ENCODE measurements at regions not wholly inside any gene's neighbourhood (a gene's known extent, or its start where the extent isn't known, plus 50 kb on each side); places are given as distances from the start of the nearest gene placed in this dataset.

DNA sequence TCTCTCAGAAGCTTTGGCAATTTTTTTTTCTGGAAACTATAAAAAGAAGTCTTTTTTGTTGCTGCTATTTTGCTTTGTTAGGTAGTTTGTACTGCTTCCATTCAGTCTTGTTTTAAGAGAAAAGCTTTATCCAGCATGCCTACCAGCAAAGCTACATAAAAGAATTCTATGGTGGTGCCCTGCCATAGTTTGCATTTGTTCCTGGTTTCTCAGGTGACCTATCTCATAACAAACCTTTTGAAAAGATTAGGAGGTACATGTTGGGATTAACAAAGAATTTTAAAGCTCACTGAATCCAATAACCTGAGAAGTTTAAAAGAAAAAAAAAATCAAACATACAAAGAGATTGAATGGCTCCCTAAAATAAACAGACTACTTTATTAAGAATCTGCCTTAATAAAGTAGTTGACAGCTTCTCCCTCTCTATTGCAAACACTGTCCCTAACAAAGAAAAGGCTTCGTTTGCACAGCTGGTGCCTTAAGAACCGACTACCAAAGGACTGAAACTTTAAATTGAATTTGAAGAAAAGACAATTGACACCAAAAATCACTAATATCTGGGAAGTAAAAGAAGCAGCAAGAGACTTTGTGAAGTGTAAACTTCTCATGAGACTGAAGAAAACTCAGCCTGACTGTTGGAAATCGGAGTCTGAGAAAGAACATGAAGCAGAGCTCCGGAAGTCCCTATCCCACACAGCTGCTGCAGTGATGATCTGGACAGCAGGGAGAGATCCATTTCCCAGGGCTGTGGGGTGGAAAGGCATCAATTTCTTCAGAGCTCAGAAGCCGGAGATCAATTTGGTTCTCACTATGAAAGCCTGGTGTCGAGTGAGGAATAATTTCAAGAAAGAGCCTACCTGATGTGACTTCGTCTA lies 102.7 kb upstream of the PLEKHA5 start:
- H3K9me3 Mint-ChIP-seq, result peaks cover under 1 to 3% of the 10 kb centered on the region in 2 donors
- H3K27ac Mint-ChIP-seq, result no peak overlapping the region
- DNase-seq (no peak), ATAC-seq (no peak)
- peaks cover 5% of the 10 kb centered on the region for H3K27me3 Mint-ChIP-seq
- H3K4me3 Mint-ChIP-seq, result no peak overlapping the region
- no peaks in the 10 kb centered on the region for H3K4me1 Mint-ChIP-seq

DNA sequence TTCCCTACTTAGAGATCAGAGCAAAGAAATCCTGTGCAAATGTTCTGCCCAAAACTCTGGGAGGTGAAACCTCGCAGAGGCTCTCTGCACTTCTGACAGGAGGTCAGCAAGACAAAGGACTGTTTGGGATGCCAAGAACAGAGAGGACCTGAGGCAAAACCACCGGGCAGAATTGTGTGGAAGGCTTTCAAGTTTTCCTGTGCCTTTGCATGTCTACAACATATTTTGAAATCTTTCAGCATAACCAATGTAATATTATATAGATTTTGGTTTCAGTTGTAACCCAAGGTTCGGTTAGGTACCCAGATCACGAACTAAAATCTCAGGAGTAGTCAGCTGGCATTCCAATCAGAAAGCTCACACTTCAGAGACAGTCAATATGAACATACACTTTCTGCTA lies 99.4 kb upstream of the PLEKHA5 start:
- DNase-seq, result no peak
- no peak overlapping the region for H3K4me3 Mint-ChIP-seq
- ATAC-seq, result no peak
- H3K27me3 Mint-ChIP-seq, result peaks cover 5% of the 10 kb centered on the region
- peaks cover 4 to 36% of the 10 kb centered on the region in 2 donors for H3K9me3 Mint-ChIP-seq
- H3K4me1 Mint-ChIP-seq, result no peaks in the 10 kb centered on the region
- no peak overlapping the region for H3K27ac Mint-ChIP-seq

DNA sequence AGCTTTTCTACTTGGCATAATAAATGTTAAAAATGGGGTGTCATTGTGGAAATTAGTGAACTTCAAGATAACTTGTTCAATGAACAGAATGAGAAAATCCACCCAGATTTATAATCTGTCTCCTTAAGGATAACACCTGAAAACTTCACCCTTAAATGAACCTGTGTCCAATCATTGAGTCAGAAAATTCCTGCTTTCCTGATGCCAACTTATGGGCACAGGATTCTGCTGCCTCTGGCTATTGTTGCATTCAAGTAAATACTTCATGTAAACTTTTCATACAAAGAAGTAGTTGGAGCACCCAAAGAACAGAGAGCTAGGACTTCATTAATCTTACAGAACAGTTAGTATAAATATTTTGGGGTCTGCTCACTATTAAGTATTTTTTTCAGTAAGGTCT lies 98.9 kb upstream of the PLEKHA5 start:
- H3K4me3 Mint-ChIP-seq, result no peak overlapping the region
- ATAC-seq (no peak), DNase-seq (no peak)
- peaks cover 5% of the 10 kb centered on the region for H3K27me3 Mint-ChIP-seq
- H3K4me1 Mint-ChIP-seq, result no peaks in the 10 kb centered on the region
- H3K9me3 Mint-ChIP-seq, result peaks cover 4 to 40% of the 10 kb centered on the region in 2 donors
- no peak overlapping the region for H3K27ac Mint-ChIP-seq

DNA sequence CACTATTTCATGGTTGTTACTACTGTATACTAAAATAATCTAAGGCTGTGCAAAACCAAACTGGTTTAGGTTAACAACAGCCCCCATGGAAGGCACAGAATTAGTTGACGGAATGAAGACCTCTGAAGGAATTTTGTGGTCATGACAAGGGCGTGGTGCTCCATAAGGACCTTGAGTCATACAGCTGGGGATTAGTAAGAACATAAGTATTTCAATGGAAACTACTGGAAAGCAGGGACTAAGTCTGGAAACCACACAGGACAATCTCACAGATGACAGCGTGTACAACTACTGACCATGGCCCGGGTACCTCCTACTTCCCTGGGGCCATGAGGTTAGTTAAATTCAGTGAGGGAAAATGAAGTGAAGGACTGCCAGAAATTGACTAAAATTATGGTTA lies 98.5 kb upstream of the PLEKHA5 start:
- no peak for ATAC-seq
- H3K27me3 Mint-ChIP-seq, result peaks cover 5% of the 10 kb centered on the region
- H3K27ac Mint-ChIP-seq, result no peak overlapping the region
- H3K4me3 Mint-ChIP-seq, result no peak overlapping the region
- no peak for DNase-seq
- peaks cover 4 to 41% of the 10 kb centered on the region in 2 donors for H3K9me3 Mint-ChIP-seq
- H3K4me1 Mint-ChIP-seq, result no peaks in the 10 kb centered on the region

GRCh38 chr12:19032826-19033225 lies 96.7 kb upstream of the PLEKHA5 start:
- Mint-ChIP-seq H3K27me3 (no peaks in the 10 kb centered on the region), H3K4me3 (no peak overlapping the region), H3K27ac (no peak overlapping the region), H3K4me1 (no peaks in the 10 kb centered on the region), H3K9me3 (peaks cover 4 to 41% of the 10 kb centered on the region in 2 donors)
- DNase-seq (no peak), ATAC-seq (no peak)

DNA sequence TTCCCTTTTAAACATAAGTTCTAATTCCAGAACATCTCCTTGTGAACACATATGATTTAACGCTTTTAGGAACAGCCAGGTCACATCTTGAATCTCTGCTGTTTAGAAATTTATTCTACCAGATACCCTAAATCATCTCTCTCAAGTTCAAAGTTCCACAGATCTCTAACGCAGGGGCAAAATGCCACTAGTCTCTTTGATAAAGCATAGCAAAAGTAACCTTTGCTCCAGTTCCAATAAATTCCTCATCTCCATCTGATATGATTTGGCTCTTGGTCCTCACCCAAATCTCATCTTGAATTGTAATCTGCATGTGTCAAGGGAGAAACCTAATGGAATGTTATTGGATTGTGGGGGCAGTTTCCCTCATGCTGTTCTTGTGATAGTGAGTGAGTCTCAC lies 96.3 kb upstream of the PLEKHA5 start:
- no peak for ATAC-seq
- Mint-ChIP-seq H3K27me3 (no peaks in the 10 kb centered on the region), H3K4me1 (no peaks in the 10 kb centered on the region), H3K4me3 (no peak overlapping the region), H3K27ac (no peak overlapping the region), H3K9me3 (peaks cover 4 to 41% of the 10 kb centered on the region in 2 donors)
- DNase-seq, result no peak

DNA sequence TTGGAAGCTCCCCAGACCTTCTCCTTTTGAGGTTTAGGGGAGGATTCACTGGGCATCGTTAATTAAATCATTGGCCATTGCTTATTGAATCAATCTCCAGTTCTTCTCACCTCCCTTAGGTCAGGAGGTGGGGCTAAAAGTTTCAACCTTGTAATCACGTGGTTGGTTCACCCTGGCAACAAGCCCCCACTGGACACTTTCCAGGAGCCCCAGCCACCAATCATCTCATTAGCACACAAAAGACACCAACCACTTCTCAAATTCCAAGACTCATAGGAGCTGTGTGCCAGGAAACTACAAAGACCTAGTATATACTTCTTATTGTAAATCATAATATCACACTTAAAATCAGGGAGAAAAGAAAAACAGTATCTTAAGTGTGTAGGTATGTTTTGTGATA lies 94.6 kb upstream of the PLEKHA5 start:
- H3K27ac Mint-ChIP-seq, result no peak overlapping the region
- H3K27me3 Mint-ChIP-seq, result no peaks in the 10 kb centered on the region
- no peak overlapping the region for H3K4me3 Mint-ChIP-seq
- peaks cover 4 to 41% of the 10 kb centered on the region in 2 donors for H3K9me3 Mint-ChIP-seq
- H3K4me1 Mint-ChIP-seq, result no peaks in the 10 kb centered on the region
- ATAC-seq (no peak), DNase-seq (no peak)

DNA sequence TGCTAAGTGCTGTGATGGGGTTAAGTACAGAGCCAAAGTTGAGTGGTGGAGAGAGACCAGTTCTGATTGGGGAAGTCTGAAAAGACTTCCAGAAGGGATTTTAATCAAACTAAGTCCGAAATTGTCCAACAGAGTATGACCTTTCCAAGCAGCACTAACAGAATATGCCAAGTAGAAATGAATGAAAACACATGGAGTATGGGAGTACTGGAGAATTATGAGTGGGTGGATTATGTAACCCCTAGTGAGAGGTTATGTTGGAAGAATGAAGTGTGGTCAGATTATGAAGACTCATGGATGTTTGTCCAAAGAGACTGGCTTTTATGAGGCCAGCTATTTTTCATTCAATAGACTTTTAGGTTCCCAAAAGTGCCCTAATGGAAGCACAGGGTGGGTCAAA lies 94.0 kb upstream of the PLEKHA5 start:
- H3K27ac Mint-ChIP-seq, result no peak overlapping the region
- no peak overlapping the region for H3K4me3 Mint-ChIP-seq
- H3K4me1 Mint-ChIP-seq, result no peaks in the 10 kb centered on the region
- H3K27me3 Mint-ChIP-seq, result no peaks in the 10 kb centered on the region
- DNase-seq, result no peak
- ATAC-seq, result no peak
- peaks cover 4 to 41% of the 10 kb centered on the region in 2 donors for H3K9me3 Mint-ChIP-seq

DNA sequence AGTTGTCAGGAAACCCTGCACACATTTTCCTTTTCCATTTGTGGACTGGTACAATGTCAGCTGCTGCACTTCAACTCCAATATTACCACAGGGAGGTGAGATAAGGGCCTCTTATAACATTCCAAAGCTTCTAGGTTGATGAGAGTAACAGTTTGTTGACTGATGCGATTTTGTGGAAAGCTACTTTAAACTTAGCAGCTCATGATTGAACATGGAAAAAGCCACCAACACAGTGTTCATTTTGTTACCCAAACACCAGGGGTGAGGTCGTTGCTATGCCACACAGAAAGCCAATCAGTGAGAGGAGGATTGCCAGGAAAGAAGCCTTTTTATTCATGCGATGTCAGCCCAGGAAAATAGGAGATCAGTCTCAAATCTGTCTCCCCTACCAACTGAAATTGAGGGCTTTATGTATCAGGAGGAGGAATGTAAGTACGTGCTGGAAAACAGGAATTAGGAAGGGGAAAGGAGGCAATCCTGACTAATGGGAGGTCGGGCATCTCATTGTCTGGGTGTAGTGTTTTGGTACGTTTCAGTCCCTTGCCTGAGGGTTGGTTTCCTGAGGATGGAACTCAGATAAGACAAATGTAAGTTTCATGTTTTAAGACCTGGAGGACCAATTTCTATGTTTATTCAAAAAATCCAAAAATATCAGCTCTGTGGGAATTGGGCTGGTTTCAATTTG lies 92.7 kb upstream of the PLEKHA5 start:
- peaks cover 4 to 39% of the 10 kb centered on the region in 2 donors for H3K9me3 Mint-ChIP-seq
- no peak for DNase-seq
- H3K27ac Mint-ChIP-seq, result no peak overlapping the region
- no peaks in the 10 kb centered on the region for H3K4me1 Mint-ChIP-seq
- no peaks in the 10 kb centered on the region for H3K27me3 Mint-ChIP-seq
- ATAC-seq, result no peak
- no peak overlapping the region for H3K4me3 Mint-ChIP-seq

DNA sequence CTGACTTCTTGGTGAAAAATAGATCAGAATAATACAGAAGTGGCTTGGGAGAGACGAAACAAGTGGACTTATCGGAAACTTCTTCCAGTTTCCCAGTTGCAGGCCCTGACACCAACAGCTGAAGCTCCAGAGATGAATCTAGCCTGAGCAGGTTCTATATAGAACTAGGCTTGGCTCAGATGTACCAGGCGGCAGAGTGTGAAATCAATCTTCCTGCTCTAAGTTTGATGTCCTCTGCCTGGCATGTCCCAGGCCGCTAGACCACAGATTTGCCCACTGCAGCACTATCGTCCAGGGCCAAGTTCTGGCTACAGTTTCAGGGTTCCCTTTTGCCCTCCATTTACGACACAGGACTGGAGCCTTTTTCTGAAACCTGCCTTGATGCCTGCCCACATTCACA lies 91.3 kb upstream of the PLEKHA5 start:
- no peaks in the 10 kb centered on the region for H3K27me3 Mint-ChIP-seq

GRCh38 chr12:19039515-19039914 lies 90.0 kb upstream of the PLEKHA5 start:
- H3K9me3 Mint-ChIP-seq, result peaks cover 0 to 12% of the 10 kb centered on the region in 2 donors
- H3K4me3 Mint-ChIP-seq, result no peak overlapping the region
- H3K27me3 Mint-ChIP-seq, result no peaks in the 10 kb centered on the region
- ATAC-seq (no peak), DNase-seq (no peak)
- H3K4me1 Mint-ChIP-seq, result no peaks in the 10 kb centered on the region
- no peak overlapping the region for H3K27ac Mint-ChIP-seq

More for the DNA sequence above, 91.3 kb upstream of the PLEKHA5 start:
- Mint-ChIP-seq H3K4me1 (no peaks in the 10 kb centered on the region), H3K4me3 (no peak overlapping the region), H3K9me3 (peaks cover 0 to 25% of the 10 kb centered on the region in 2 donors), H3K27ac (no peak overlapping the region)
- ATAC-seq (no peak), DNase-seq (no peak)

- Mint-ChIP-seq H3K4me1 (no peaks in the 10 kb centered on the region), H3K9me3 (no peaks in the 10 kb centered on the region), H3K27ac (no peak overlapping the region), H3K27me3 (no peaks in the 10 kb centered on the region), H3K4me3 (no peak overlapping the region)
- DNase-seq (no peak), ATAC-seq (no peak)
Observed at GRCh38 chr12:19042221-19042620, 87.3 kb upstream of the PLEKHA5 start.

DNA sequence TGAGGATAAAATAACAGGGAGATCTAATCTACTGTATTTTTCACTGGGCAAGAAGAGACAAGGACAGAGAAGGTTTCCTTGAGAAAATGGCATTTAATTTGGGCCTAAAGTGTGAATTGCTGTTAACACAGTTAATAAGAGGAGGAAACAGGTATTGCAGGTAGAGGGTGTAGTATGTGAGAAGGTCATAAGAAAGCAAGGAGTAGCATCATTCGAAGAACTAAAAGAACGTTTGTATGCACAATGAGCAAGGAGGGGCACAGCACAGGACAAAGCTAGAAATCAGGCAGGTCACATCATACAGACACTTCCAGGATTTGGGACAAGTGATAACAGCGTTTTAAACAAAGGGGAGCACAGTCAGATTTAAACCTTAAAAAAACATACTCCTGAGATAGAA lies 85.1 kb upstream of the PLEKHA5 start:
- Mint-ChIP-seq H3K27me3 (no peaks in the 10 kb centered on the region), H3K27ac (no peak overlapping the region), H3K4me1 (no peaks in the 10 kb centered on the region), H3K4me3 (no peak overlapping the region), H3K9me3 (no peaks in the 10 kb centered on the region)
- DNase-seq (no peak), ATAC-seq (no peak)

- DNase-seq, result no peak
Observed at GRCh38 chr12:19044891-19045290, 84.6 kb upstream of the PLEKHA5 start.

DNA sequence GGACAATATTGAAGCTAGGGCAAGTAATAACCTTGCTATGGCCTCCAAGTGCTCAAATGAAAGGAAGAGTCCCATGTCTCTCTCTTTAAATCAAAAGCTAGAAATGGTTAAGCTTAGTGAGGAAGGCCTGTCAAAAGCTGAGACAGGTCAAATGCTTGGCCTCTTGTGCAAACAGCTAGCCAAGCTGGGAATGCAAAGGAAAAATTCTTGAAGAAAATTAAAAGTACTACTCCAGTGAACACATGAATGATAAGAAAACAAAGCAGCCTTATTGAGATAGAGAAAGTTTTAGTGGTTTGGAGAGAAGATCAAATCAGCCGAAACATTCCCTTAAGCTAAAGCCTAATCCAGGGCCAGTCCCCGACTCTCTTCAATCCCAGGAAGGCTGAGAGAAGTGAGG lies 84.1 kb upstream of the PLEKHA5 start:
- Mint-ChIP-seq H3K27ac (no peak overlapping the region), H3K4me3 (no peak overlapping the region), H3K4me1 (no peaks in the 10 kb centered on the region), H3K9me3 (no peaks in the 10 kb centered on the region), H3K27me3 (no peaks in the 10 kb centered on the region)
- DNase-seq (no peak), ATAC-seq (no peak)

More at GRCh38 chr12:19044891-19045290, 84.6 kb upstream of the PLEKHA5 start:
- Mint-ChIP-seq H3K4me1 (no peaks in the 10 kb centered on the region), H3K4me3 (no peak overlapping the region), H3K27ac (no peak overlapping the region), H3K27me3 (no peaks in the 10 kb centered on the region), H3K9me3 (no peaks in the 10 kb centered on the region)
- no peak for ATAC-seq

DNA sequence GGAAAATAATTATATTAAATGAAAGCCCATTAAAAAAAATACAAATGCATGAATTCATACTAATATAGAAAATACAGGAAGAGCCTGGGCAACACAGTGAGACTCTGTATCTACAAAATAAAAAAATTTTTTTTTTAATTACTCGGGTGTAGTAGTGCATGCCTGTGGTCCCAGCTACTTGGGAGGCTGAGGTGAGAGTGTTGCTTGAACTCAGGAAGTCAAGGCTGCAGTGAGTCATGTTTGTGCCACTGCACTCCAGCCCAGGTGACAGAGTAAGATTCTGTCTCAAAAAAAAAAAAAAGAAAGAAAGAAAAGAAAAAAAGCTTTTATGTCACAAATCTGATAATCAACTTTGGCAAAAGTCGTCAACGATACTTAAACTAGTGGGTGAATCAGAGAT lies 80.6 kb upstream of the PLEKHA5 start:
- Mint-ChIP-seq H3K9me3 (no peaks in the 10 kb centered on the region), H3K27ac (no peak overlapping the region), H3K4me1 (no peaks in the 10 kb centered on the region), H3K4me3 (no peak overlapping the region), H3K27me3 (no peaks in the 10 kb centered on the region)
- DNase-seq (no peak), ATAC-seq (no peak)
